HepG2 (cell line): ENCODE measurements at regions not wholly inside any gene's neighbourhood (a gene's known extent, or its start where the extent isn't known, plus 50 kb on each side); places are given as distances from the start of the nearest gene placed in this dataset.
"Not testable (repeated sequence)": the region's sequence is repeated elsewhere in the genome, so short reads cannot be mapped to it uniquely, and the experiment has no call there.

Experiments used
- CTCF ChIP-seq: sonication (generic); formaldehyde crosslinking; IDR thresholded peaks from 2 replicates; pipeline ENCODE4 v1.5.0; 2020; ENCODE audit warnings: mild to moderate bottlenecking, missing genetic modification reagents, moderate library complexity
- FOSL2 ChIP-seq: sonication (generic); formaldehyde crosslinking; IDR thresholded peaks from 2 replicates; pipeline ENCODE4 v1.4.0; 2020; ENCODE audit warnings: missing genetic modification reagents
- HMGXB4 ChIP-seq, 2 experiments: sonication (generic) in 1 of 2; formaldehyde crosslinking in 1 of 2; IDR thresholded peaks; 2 replicates each; pipeline versions ENCODE4 v1.4.0 to v1.6.1; 2018 to 2020; ENCODE audit warnings: missing genetic modification reagents in 2 of 2, borderline replicate concordance in 1 of 2, low read depth in 1 of 2, mild to moderate bottlenecking in 1 of 2, missing biosample characterization in 1 of 2
- JUN ChIP-seq: sonication (generic); formaldehyde crosslinking; IDR thresholded peaks from 2 replicates; pipeline ENCODE4 v1.4.0; 2020; ENCODE audit warnings: mild to moderate bottlenecking, missing genetic modification reagents
- JUND ChIP-seq: sonication (generic); formaldehyde crosslinking; IDR thresholded peaks from 2 replicates; pipeline ENCODE4 v1.8.0; 2022; ENCODE audit warnings: mild to moderate bottlenecking, missing genetic modification reagents
- MAFK ChIP-seq, 2 experiments: IDR thresholded peaks in 1 of 2; conservative IDR thresholded peaks in 1 of 2; 2 replicates each; pipeline ENCODE4 v1.6.1; 2011; ENCODE audit warnings: improper control_type of control experiment in 2 of 2, low read length in 2 of 2
- NR2C2 ChIP-seq: sonication (generic); formaldehyde crosslinking; IDR thresholded peaks from 2 replicates; pipeline ENCODE4 v1.4.0; 2020; ENCODE audit warnings: missing genetic modification reagents, mild to moderate bottlenecking, moderate library complexity, borderline replicate concordance
- PBX2 ChIP-seq: IDR thresholded peaks from 2 replicates; pipeline ENCODE4 v1.6.1; 2016; ENCODE audit warnings: control low read depth
- RAD21 ChIP-seq: fragments of 450-650 bp; formaldehyde crosslinking; IDR thresholded peaks from 2 replicates; pipeline ENCODE4 v1.5.0; 2020; ENCODE audit warnings: mild to moderate bottlenecking
- SMC3 ChIP-seq: IDR thresholded peaks from 2 replicates; pipeline ENCODE4 v1.6.1; 2011; ENCODE audit warnings: low read length, improper control_type of control experiment
- ZBTB7A ChIP-seq: sonication (generic); formaldehyde crosslinking; IDR thresholded peaks from 2 replicates; pipeline ENCODE4 v1.8.0; 2022; ENCODE audit warnings: mild to moderate bottlenecking, missing genetic modification reagents
- ZNF383 ChIP-seq: sonication (generic); formaldehyde crosslinking; IDR thresholded peaks from 2 replicates; pipeline ENCODE4 v1.4.0; 2020; ENCODE audit warnings: missing genetic modification reagents, mild to moderate bottlenecking, borderline replicate concordance
- ZNF589 ChIP-seq: sonication (generic); formaldehyde crosslinking; conservative IDR thresholded peaks from 2 replicates; pipeline ENCODE4 v1.8.0; 2022; ENCODE audit warnings: mild to moderate bottlenecking, moderate library complexity, missing genetic modification reagents
- ZNF761 ChIP-seq: sonication (generic); formaldehyde crosslinking; conservative IDR thresholded peaks from 2 replicates; pipeline ENCODE4 v1.4.0; 2020; ENCODE audit warnings: mild to moderate bottlenecking, missing genetic modification reagents

GRCh38 chr21:8624085-8624484, 1897.3 kb upstream of the TPTE start:
- TF ChIP-seq CTCF (CRISPR knock-in tag); NR2C2 (CRISPR knock-in tag); HMGXB4 (CRISPR knock-in tag; IDR thresholded peaks at IDR 0.05; ENCODE audit: borderline replicate concordance in 1 of 2, low read depth in 1 of 2); ZNF383 (CRISPR knock-in tag); ZBTB7A (CRISPR knock-in tag); JUND; ZNF589 (CRISPR knock-in tag); JUN (CRISPR knock-in tag); ZNF761 (CRISPR knock-in tag); RAD21 (CRISPR knock-in tag); PBX2; SMC3; MAFK (conservative IDR thresholded peaks at IDR 0.05 in 1 of 2, IDR thresholded peaks at IDR 0.05 in 1 of 2; ENCODE audit: low read length in 2 of 2); FOSL2 (CRISPR knock-in tag): not testable (repeated sequence)
